H1 (cell line): ENCODE measurements at regions not wholly inside any gene's neighbourhood (a gene's known extent, or its start where the extent isn't known, plus 50 kb on each side); places are given as distances from the start of the nearest gene placed in this dataset.

Experiments used
- CTCF ChIA-PET: fragments of 300-600 bp; sonication (Branson Sonifier 250); formaldehyde crosslinking; loops from one replicate; lab custom pipeline; 2021; ENCODE audit not compliant: partially characterized antibody; lab: Charles Lee
- POLR2A ChIA-PET: fragments of 300-600 bp; sonication (Branson Sonifier 250); formaldehyde crosslinking; loops from one replicate; lab custom pipeline; 2021; ENCODE audit warnings: inconsistent platforms; ENCODE audit not compliant: partially characterized antibody; lab: Charles Lee
- DNase-seq, 2 experiments: peaks; one replicate each; pipeline versions ENCODE4 v3.0.0 to v3.0.0-alpha.2; 2010 to 2022; ENCODE audit warnings: low spot score in 2 of 2, low read depth in 1 of 2, mixed read lengths in 1 of 2
- FAIRE-seq: peaks from 2 replicates; lab custom pipeline; 2011; peaks lifted over from hg19 to GRCh38; lab: Jason Lieb, UNC
- H2AFZ ChIP-seq: 2 replicates; pipeline ENCODE4 v1.8.1; 2012; ENCODE audit warnings: low read length, inconsistent platforms
- H2AK5ac ChIP-seq: 2 replicates; pipeline ENCODE4 v1.6.1; 2013; ENCODE audit warnings: low read depth, low read length
- H2BK120ac ChIP-seq: replicated peaks from 2 replicates; pipeline ENCODE3; 2013; ENCODE audit warnings: low read depth, low read length, inconsistent platforms
- H2BK12ac ChIP-seq: 2 replicates; pipeline ENCODE4 v1.6.1; 2013; ENCODE audit warnings: low read depth, low read length
- H2BK15ac ChIP-seq: 2 replicates; pipeline ENCODE4 v1.6.1; 2013; ENCODE audit warnings: low read length
- H2BK20ac ChIP-seq: 2 replicates; pipeline ENCODE4 v1.6.1; 2013; ENCODE audit warnings: low read length
- H2BK5ac ChIP-seq: 2 replicates; pipeline ENCODE4 v1.6.1; 2013; ENCODE audit warnings: low read depth, low read length
- H3K14ac ChIP-seq: 2 replicates; pipeline ENCODE4 v1.6.1; 2013; ENCODE audit warnings: inconsistent platforms; ENCODE audit not compliant: insufficient read length
- H3K18ac ChIP-seq: 2 replicates; pipeline ENCODE4 v1.6.1; 2013; ENCODE audit warnings: low read length; ENCODE audit errors: extremely low read depth
- H3K23ac ChIP-seq: 2 replicates; pipeline ENCODE4 v1.6.1; 2013; ENCODE audit warnings: inconsistent platforms; ENCODE audit not compliant: insufficient read length
- H3K23me2 ChIP-seq: 2 replicates; pipeline ENCODE4 v1.6.1; 2013; ENCODE audit warnings: low read depth, low read length
- H3K27ac ChIP-seq: 2 replicates; pipeline ENCODE4 v1.6.1; 2011; ENCODE audit warnings: low read depth, low read length, inconsistent platforms
- H3K27me3 ChIP-seq, 4 experiments: replicated peaks in 1 of 4; 1 replicate in 1 of 4; 2 replicates in 3 of 4; pipeline versions ENCODE4 v1.6.1 to v1.8.1; 2011 to 2013; ENCODE audit warnings: low read length in 3 of 4, mild to moderate bottlenecking in 3 of 4, inconsistent platforms in 2 of 4, mixed read lengths in 2 of 4, moderate library complexity in 1 of 4; ENCODE audit not compliant: control insufficient read depth in 3 of 4, insufficient read depth in 3 of 4; ENCODE audit errors: extremely low read depth in 1 of 4
- H3K36me3 ChIP-seq, 4 experiments: 2 replicates each; pipeline versions ENCODE4 v1.6.1 to v1.8.1; 2011 to 2013; ENCODE audit warnings: mild to moderate bottlenecking in 4 of 4, low read length in 3 of 4, moderate library complexity in 2 of 4, control low read depth in 1 of 4, inconsistent platforms in 1 of 4; ENCODE audit not compliant: insufficient read depth in 4 of 4, control insufficient read depth in 2 of 4
- H3K4ac ChIP-seq: replicated peaks from 2 replicates; pipeline ENCODE3; 2013; ENCODE audit warnings: low read length, low read depth, mixed read lengths, inconsistent platforms; ENCODE audit not compliant: insufficient read length
- H3K4me1 ChIP-seq, 4 experiments: replicated peaks in 1 of 4; 1 replicate in 1 of 4; 2 replicates in 3 of 4; pipeline versions ENCODE4 v1.6.1 to v1.8.1; 2011 to 2013; ENCODE audit warnings: low read length in 3 of 4, inconsistent platforms in 2 of 4, mixed read lengths in 1 of 4; ENCODE audit not compliant: insufficient read depth in 4 of 4, control insufficient read depth in 3 of 4
- H3K4me2 ChIP-seq, 2 experiments: 2 replicates each; pipeline versions ENCODE4 v1.6.1 to v1.8.1; 2011 to 2013; ENCODE audit warnings: low read depth in 2 of 2, low read length in 2 of 2, control low read depth in 1 of 2, inconsistent platforms in 1 of 2, mild to moderate bottlenecking in 1 of 2; ENCODE audit not compliant: insufficient read depth in 1 of 2
- H3K4me3 ChIP-seq, 4 experiments: fragments of 200-600, 300-600 bp in 1 of 4; sonication (generic), shearing (Covaris generic), sonication (Bioruptor Twin) in 1 of 4; 2 replicates each; pipeline versions ENCODE4 v1.5.1 to v1.8.1; 2011 to 2016; ENCODE audit warnings: low read length in 4 of 4, low read depth in 3 of 4, control low read depth in 2 of 4, inconsistent platforms in 2 of 4, mild to moderate bottlenecking in 2 of 4, mixed read lengths in 1 of 4, moderate library complexity in 1 of 4; ENCODE audit not compliant: insufficient read depth in 2 of 4; ENCODE audit errors: extremely low read depth in 1 of 4
- H3K56ac ChIP-seq: replicated peaks from 2 replicates; pipeline ENCODE3; 2013; ENCODE audit warnings: low read depth, mild to moderate bottlenecking, mixed read lengths, low read length, inconsistent platforms; ENCODE audit not compliant: insufficient read length
- H3K79me1 ChIP-seq: 2 replicates; pipeline ENCODE4 v1.6.1; 2013; ENCODE audit warnings: low read depth, low read length, control low read depth
- H3K79me2 ChIP-seq, 2 experiments: 2 replicates each; pipeline versions ENCODE4 v1.6.1 to v1.8.1; 2012 to 2013; ENCODE audit warnings: low read length in 2 of 2, mild to moderate bottlenecking in 2 of 2, inconsistent platforms in 1 of 2; ENCODE audit not compliant: insufficient read depth in 2 of 2, control insufficient read depth in 1 of 2
- H3K9ac ChIP-seq, 4 experiments: replicated peaks in 1 of 4; 1 replicate in 1 of 4; 2 replicates in 3 of 4; pipeline versions ENCODE4 v1.6.1 to v1.8.1; 2011 to 2013; ENCODE audit warnings: low read depth in 3 of 4, low read length in 3 of 4, control low read depth in 2 of 4, mild to moderate bottlenecking in 2 of 4, moderate library complexity in 2 of 4, inconsistent platforms in 1 of 4; ENCODE audit errors: extremely low read depth in 1 of 4
- H3K9me3 ChIP-seq, 2 experiments: 2 replicates each; pipeline versions ENCODE4 v1.6.1 to v1.8.1; 2012 to 2013; ENCODE audit warnings: mild to moderate bottlenecking in 2 of 2, moderate library complexity in 2 of 2, control low read depth in 1 of 2, inconsistent platforms in 1 of 2, low read depth in 1 of 2, low read length in 1 of 2, mixed read lengths in 1 of 2; ENCODE audit not compliant: insufficient read depth in 2 of 2
- H4K20me1 ChIP-seq, 2 experiments: replicated peaks in 1 of 2; 2 replicates each; pipeline versions ENCODE3 to v1.8.1; 2011 to 2013; ENCODE audit warnings: inconsistent platforms in 2 of 2, low read length in 2 of 2, mild to moderate bottlenecking in 1 of 2; ENCODE audit not compliant: insufficient read depth in 2 of 2, control insufficient read depth in 1 of 2
- H4K5ac ChIP-seq: 2 replicates; pipeline ENCODE4 v1.6.1; 2013; ENCODE audit warnings: low read length, low read depth, mixed read lengths, inconsistent platforms; ENCODE audit not compliant: insufficient read length
- H4K8ac ChIP-seq: 2 replicates; pipeline ENCODE4 v1.8.0; 2013; ENCODE audit warnings: mild to moderate bottlenecking, moderate library complexity, low read length, inconsistent platforms; ENCODE audit not compliant: insufficient read depth; ENCODE audit errors: extremely low read depth
- H4K91ac ChIP-seq: replicated peaks from 2 replicates; pipeline ENCODE3; 2013; ENCODE audit warnings: low read length, mixed read lengths, inconsistent platforms; ENCODE audit not compliant: insufficient read length
- ATF3 ChIP-seq: IDR thresholded peaks from 2 replicates; pipeline ENCODE4 v1.6.1; 2011; ENCODE audit warnings: low read depth, mild to moderate bottlenecking, low read length; ENCODE audit not compliant: insufficient read depth
- BACH1 ChIP-seq: IDR thresholded peaks from 2 replicates; pipeline ENCODE4 v1.6.1; 2012; ENCODE audit warnings: low read length, improper control_type of control experiment
- BCL11A ChIP-seq, 2 experiments: IDR thresholded peaks; one replicate each; pipeline ENCODE4 v1.6.1; 2011; ENCODE audit warnings: low read depth in 2 of 2, low read length in 2 of 2, mild to moderate bottlenecking in 2 of 2
- CEBPB ChIP-seq: IDR thresholded peaks from 2 replicates; pipeline ENCODE4 v1.6.1; 2012; ENCODE audit warnings: low read depth, low read length
- CTBP2 ChIP-seq: IDR thresholded peaks from 2 replicates; pipeline ENCODE4 v1.7.0; 2011; ENCODE audit warnings: borderline replicate concordance, mild to moderate bottlenecking, moderate library complexity, mixed read lengths, low read length; ENCODE audit not compliant: insufficient read depth, insufficient read length
- EGR1 ChIP-seq: IDR thresholded peaks from 2 replicates; pipeline ENCODE4 v1.6.1; 2011; ENCODE audit warnings: low read depth, low read length, borderline replicate concordance
- HDAC6 ChIP-seq: IDR thresholded peaks from one replicate; pipeline ENCODE4 v1.7.1; 2012; ENCODE audit warnings: low read depth, mild to moderate bottlenecking, inconsistent platforms, low read length, moderate library complexity
- KDM1A ChIP-seq: fragments of 200-600, 300-600 bp; sonication (generic); IDR thresholded peaks from 2 replicates; pipeline ENCODE4 v1.7.1; 2016; ENCODE audit warnings: mild to moderate bottlenecking, low read length, borderline replicate concordance
- KDM5A ChIP-seq: fragments of 200-600 bp; IDR thresholded peaks from 2 replicates; pipeline ENCODE4 v1.7.1; 2012; ENCODE audit warnings: mild to moderate bottlenecking, low read length, inconsistent platforms, mixed read lengths
- POU5F1 ChIP-seq: IDR thresholded peaks from 2 replicates; pipeline ENCODE4 v1.6.1; 2011; ENCODE audit warnings: low read depth, mild to moderate bottlenecking, low read length, moderate library complexity
- RAD21 ChIP-seq, 2 experiments: IDR thresholded peaks in 1 of 2; conservative IDR thresholded peaks in 1 of 2; 2 replicates each; pipeline ENCODE4 v1.6.1; 2011; ENCODE audit warnings: low read depth in 2 of 2, low read length in 2 of 2, improper control_type of control experiment in 1 of 2, inconsistent platforms in 1 of 2, mild to moderate bottlenecking in 1 of 2, moderate library complexity in 1 of 2
- RXRA ChIP-seq: IDR thresholded peaks from 2 replicates; pipeline ENCODE4 v1.6.1; 2011; ENCODE audit warnings: low read depth, mild to moderate bottlenecking, low read length, moderate library complexity; ENCODE audit not compliant: insufficient read depth
- YY1 ChIP-seq: IDR thresholded peaks from 2 replicates; pipeline ENCODE4 v1.6.1; 2011; ENCODE audit warnings: low read depth, mild to moderate bottlenecking, low read length
- WGBS, 2 experiments: shearing (Covaris generic) in 1 of 2; methylation state at CpG; one replicate each; pipeline versions ENCODE4 v1.1.6 to v1.1.7; 2013 to 2015; ENCODE audit warnings: low lambda C conversion rate in 2 of 2, mixed read lengths in 2 of 2, inconsistent platforms in 1 of 2, low coverage in 1 of 2, missing lambda C conversion rate in 1 of 2; ENCODE audit not compliant: insufficient replicate concordance in 2 of 2, insufficient coverage in 1 of 2, insufficient read length in 1 of 2; ENCODE audit errors: extremely low coverage in 1 of 2, missing lambda C conversion rate in 1 of 2; 5-methylcytosine and 5-hydroxymethylcytosine counted together

- POLR2A ChIA-PET: no interaction called here
- no peak for TF ChIP-seq EGR1
- TF ChIP-seq BCL11A (IDR thresholded peaks at IDR 0.05; ENCODE audit: low read depth in 2 of 2, low read length in 2 of 2): no peak
- no peak for TF ChIP-seq POU5F1
- no peak for TF ChIP-seq HDAC6
- TF ChIP-seq CEBPB: no peak
- no peak for TF ChIP-seq RXRA
- TF ChIP-seq CTBP2: no peak
- no peak for TF ChIP-seq YY1
- no peak for TF ChIP-seq KDM5A
- TF ChIP-seq RAD21 (IDR thresholded peaks at IDR 0.05 in 1 of 2, conservative IDR thresholded peaks at IDR 0.05 in 1 of 2; ENCODE audit: low read depth in 2 of 2, low read length in 2 of 2): no peak
- TF ChIP-seq BACH1: no peak
- no peak for TF ChIP-seq ATF3
- TF ChIP-seq KDM1A: no peak
These were observed 730.2 kb downstream of the KCTD8 start for GRCh38 chr4:43718369-43718768.

More at GRCh38 chr4:43718369-43718768, 730.2 kb downstream of the KCTD8 start:
- Histone ChIP-seq H4K20me1 (no peaks in the 10 kb centered on the region), H3K9me3 (no peaks in the 10 kb centered on the region), H2BK12ac (no peak overlapping the region), H3K4me1 (no peaks in the 10 kb centered on the region), H2AK5ac (no peak overlapping the region), H2BK20ac (no peak overlapping the region), H3K23me2 (no peaks in the 10 kb centered on the region), H3K14ac (no peak overlapping the region), H3K4me2 (no peak overlapping the region), H3K18ac (no peak overlapping the region), H3K36me3 (no peaks in the 10 kb centered on the region), H3K56ac (no peak overlapping the region), H4K91ac (no peak overlapping the region), H3K4me3 (no peak overlapping the region), H2AFZ (no peak overlapping the region), H3K79me1 (no peaks in the 10 kb centered on the region), H3K27me3 (no peaks in the 10 kb centered on the region), H2BK15ac (no peak overlapping the region), H2BK5ac (no peak overlapping the region), H3K4ac (no peak overlapping the region), H4K5ac (no peak overlapping the region), H3K79me2 (no peaks in the 10 kb centered on the region), H3K27ac (no peak overlapping the region), H4K8ac (no peak overlapping the region), H3K9ac (no peak overlapping the region), H2BK120ac (no peak overlapping the region), H3K23ac (no peak overlapping the region)
- no peak for DNase-seq
- 91% methylated on average over 2 of the region's 2 CpGs; no CpG with 5 or more reads in 1 of the 2 experiments for WGBS, 2 experiments
- CTCF ChIA-PET: no interaction called here
- FAIRE-seq: no peak
